IMR-90 (cell line): ENCODE measurements at regions not wholly inside any gene's neighbourhood (a gene's known extent, or its start where the extent isn't known, plus 50 kb on each side); places are given as distances from the start of the nearest gene placed in this dataset.

Experiments
- ATAC-seq: fragments of 200-7000 bp; cut with Tn5 transposase; 2 replicates; pipeline ENCODE4 v1.9.1; 2020; ENCODE audit warnings: low read depth, mild to moderate bottlenecking, moderate library complexity
- BruUV-seq: library from RNA; stranded (reverse); fragments of 400-500 nt; replicated peaks from 2 replicates; lab custom pipeline; 2021; lab: Mats Ljungman, UMichigan
- CTCF ChIA-PET: fragments of 300-600 bp; formaldehyde crosslinking; extraction: SDS; loops from one replicate; lab custom pipeline; 2021; ENCODE audit warnings: antibody characterized with exemption; lab: Yijun Ruan, JAX
- POLR2A ChIA-PET: fragments of 300-600 bp; sonication (Branson Sonifier 250); formaldehyde crosslinking; loops from one replicate; lab custom pipeline; 2022; ENCODE audit warnings: antibody characterized with exemption; ENCODE audit not compliant: unreplicated experiment; lab: Charles Lee
- DNase-seq: peaks from one replicate; pipeline ENCODE4 v3.0.0; 2013
- H2AFZ ChIP-seq: replicated peaks from 2 replicates; pipeline ENCODE3; 2013; ENCODE audit warnings: low read length, mild to moderate bottlenecking; ENCODE audit not compliant: poor library complexity
- H2AK5ac ChIP-seq: 2 replicates; pipeline ENCODE4 v1.6.1; 2013; ENCODE audit warnings: low read depth, low read length, inconsistent platforms
- H2AK9ac ChIP-seq: replicated peaks from 2 replicates; pipeline ENCODE3; 2013; ENCODE audit warnings: mild to moderate bottlenecking, low read depth, low read length, moderate library complexity; ENCODE audit not compliant: poor library complexity
- H2BK120ac ChIP-seq: 2 replicates; pipeline ENCODE4 v1.6.1; 2013; ENCODE audit warnings: low read depth, low read length, inconsistent platforms
- H2BK15ac ChIP-seq: 3 replicates; pipeline ENCODE4 v1.6.1; 2013; ENCODE audit warnings: low read depth, low read length, inconsistent platforms
- H2BK20ac ChIP-seq: 2 replicates; pipeline ENCODE4 v1.6.1; 2013; ENCODE audit warnings: low read depth, mild to moderate bottlenecking, inconsistent platforms, low read length, moderate library complexity
- H2BK5ac ChIP-seq: 2 replicates; pipeline ENCODE4 v1.6.1; 2013; ENCODE audit warnings: mild to moderate bottlenecking, low read depth, low read length, inconsistent platforms; ENCODE audit not compliant: poor library complexity, severe bottlenecking
- H3K14ac ChIP-seq: replicated peaks from 2 replicates; pipeline ENCODE4 v1.6.1; 2013; ENCODE audit warnings: low read depth, low read length, inconsistent platforms
- H3K18ac ChIP-seq: 2 replicates; pipeline ENCODE4 v1.6.1; 2013; ENCODE audit warnings: low read depth, low read length, control low read depth
- H3K23ac ChIP-seq: 2 replicates; pipeline ENCODE4 v1.6.1; 2013; ENCODE audit warnings: low read depth, low read length, inconsistent platforms
- H3K27ac ChIP-seq: 2 replicates; pipeline ENCODE4 v1.5.1; 2013; ENCODE audit warnings: mild to moderate bottlenecking, control low read depth, low read length; ENCODE audit not compliant: insufficient read depth
- H3K27me3 ChIP-seq: 2 replicates; pipeline ENCODE4 v1.6.1; 2013; ENCODE audit warnings: low read length; ENCODE audit not compliant: control insufficient read depth, insufficient read depth
- H3K36me3 ChIP-seq: 2 replicates; pipeline ENCODE4 v1.6.1; 2013; ENCODE audit warnings: low read length, mixed read lengths; ENCODE audit not compliant: control insufficient read depth, insufficient read depth
- H3K4ac ChIP-seq: 2 replicates; pipeline ENCODE4 v1.6.1; 2013; ENCODE audit warnings: low read depth, low read length, inconsistent platforms
- H3K4me1 ChIP-seq: 2 replicates; pipeline ENCODE4 v1.6.1; 2013; ENCODE audit warnings: low read length, mixed read lengths; ENCODE audit not compliant: control insufficient read depth, insufficient read depth
- H3K4me2 ChIP-seq: 2 replicates; pipeline ENCODE4 v1.6.1; 2013; ENCODE audit warnings: low read depth, mild to moderate bottlenecking, control low read depth, low read length, moderate library complexity
- H3K4me3 ChIP-seq: 2 replicates; pipeline ENCODE4 v1.5.1; 2013; ENCODE audit warnings: low read depth, mild to moderate bottlenecking, control low read depth, low read length, moderate library complexity; ENCODE audit not compliant: insufficient read depth
- H3K56ac ChIP-seq: 2 replicates; pipeline ENCODE4 v1.6.1; 2013; ENCODE audit warnings: low read length, inconsistent platforms; ENCODE audit not compliant: insufficient read depth; ENCODE audit errors: extremely low read depth
- H3K79me1 ChIP-seq, 2 experiments: 2 replicates each; pipeline ENCODE4 v1.6.1; 2013; ENCODE audit warnings: low read length in 2 of 2, inconsistent platforms in 1 of 2, low read depth in 1 of 2
- H3K9ac ChIP-seq: 2 replicates; pipeline ENCODE4 v1.6.1; 2013; ENCODE audit warnings: low read depth, low read length, control low read depth
- H3K9me1 ChIP-seq: 2 replicates; pipeline ENCODE4 v1.6.1; 2013; ENCODE audit warnings: low read length, inconsistent platforms; ENCODE audit not compliant: insufficient read depth
- H3K9me3 ChIP-seq: 2 replicates; pipeline ENCODE4 v1.6.1; 2013; ENCODE audit warnings: low read length; ENCODE audit not compliant: control insufficient read depth, insufficient read depth
- H4K20me1 ChIP-seq: 2 replicates; pipeline ENCODE4 v1.6.1; 2013; ENCODE audit warnings: low read length, inconsistent platforms; ENCODE audit not compliant: insufficient read depth
- H4K5ac ChIP-seq: 2 replicates; pipeline ENCODE4 v1.6.1; 2013; ENCODE audit warnings: mild to moderate bottlenecking, low read depth, low read length, control low read depth
- H4K8ac ChIP-seq, 2 experiments: 2 replicates each; pipeline ENCODE4 v1.6.1; 2013; ENCODE audit warnings: low read depth in 2 of 2, low read length in 2 of 2, control low read depth in 1 of 2, inconsistent platforms in 1 of 2
- H4K91ac ChIP-seq: 2 replicates; pipeline ENCODE4 v1.6.1; 2013; ENCODE audit warnings: low read depth, low read length, inconsistent platforms; ENCODE audit not compliant: insufficient read depth
- NFE2L2 ChIP-seq: fragments of 150-350 bp; IDR thresholded peaks from 2 replicates; pipeline ENCODE4 v1.6.1; 2016; ENCODE audit warnings: low read depth, mild to moderate bottlenecking, low read length
- WGBS, 2 experiments: methylation state at CpG; one replicate each; pipeline versions ENCODE4 v1.1.5 to v1.1.7; 2013; ENCODE audit warnings: missing lambda C conversion rate in 2 of 2; ENCODE audit not compliant: insufficient read length in 1 of 2; ENCODE audit errors: extremely low coverage in 2 of 2; 5-methylcytosine and 5-hydroxymethylcytosine counted together
- dilution Hi-C: fragments of 300-500 bp; cut with HindIII; formaldehyde crosslinking; loops from one replicate; pipeline ENCODE4 v1.14.3; 2018; ENCODE audit warnings: low sequenced_read_pairs; ENCODE audit not compliant: unreplicated experiment
- in situ Hi-C: fragments of 300-500 bp; cut with MboI; formaldehyde crosslinking; loops from 3 replicates; pipeline ENCODE4 v1.14.3; 2019; ENCODE audit warnings: low sequenced_read_pairs, inconsistent platforms, mixed read lengths
- intact Hi-C: fragments of 100-400 bp; cut with micrococcal nuclease; formaldehyde crosslinking; loops from 2 replicates; pipeline ENCODE4 v1.10.0; 2022
- TF ChIP-seq, protein P1 (sequence below): conservative IDR thresholded peaks from 2 replicates; pipeline ENCODE4 v1.5.1; 2012; ENCODE audit warnings: mild to moderate bottlenecking, low read depth, low read length, improper control_type of control experiment

DNA sequence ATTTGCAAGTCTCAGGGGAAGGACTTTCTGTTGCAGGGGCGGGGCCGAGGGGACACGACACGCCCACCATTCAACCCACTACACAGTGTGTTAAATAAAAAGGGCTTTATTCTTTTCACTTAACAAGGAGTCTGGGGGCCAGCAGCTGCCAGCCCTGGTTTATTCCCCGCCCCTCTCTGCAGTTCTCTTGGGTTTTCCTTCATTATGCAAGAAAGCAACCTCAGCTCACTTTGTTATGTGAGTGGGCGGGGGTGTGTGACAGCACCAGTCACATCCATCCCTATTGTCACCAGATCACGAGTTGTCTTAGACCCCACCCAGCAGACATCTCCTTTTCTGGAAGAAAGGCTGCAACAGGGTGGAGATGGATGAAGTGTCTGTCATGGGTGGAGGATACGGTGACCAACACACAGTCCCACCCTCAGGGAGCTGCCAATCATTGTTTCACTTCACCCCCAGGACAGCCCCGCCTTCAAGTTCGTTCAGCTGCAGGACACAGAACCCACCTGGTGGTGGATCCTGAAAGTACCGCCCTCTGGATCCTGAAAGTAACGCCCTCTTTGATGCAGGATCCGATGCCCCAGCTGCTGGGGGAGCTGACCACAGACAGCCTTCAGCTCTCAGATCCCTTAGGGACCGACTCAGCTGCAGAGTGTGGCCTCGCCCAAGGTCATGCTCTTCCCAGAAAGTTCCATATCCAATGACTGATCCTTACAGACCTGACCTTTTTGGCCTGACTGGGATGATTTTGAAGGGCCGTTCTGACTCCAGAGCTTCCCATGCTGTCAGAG, 79.6 kb downstream of the SMIM20 start:
- Histone ChIP-seq H2AK5ac (peak overlapping the region; percentile 35; the same call in 1 of the 2 replicates), H3K18ac (no peak overlapping the region), H3K27ac (no peak overlapping the region), H2BK20ac (no peak overlapping the region), H3K4me1 (0 out of 2 replicates have a peak, but pooled peaks cover 2% of the 10 kb centered on the region), H2AK9ac (no peak overlapping the region), H3K36me3 (no peaks in the 10 kb centered on the region), H4K20me1 (no peaks in the 10 kb centered on the region), H2BK15ac (no peak overlapping the region), H3K56ac (no peak overlapping the region), H2BK5ac (no peak overlapping the region), H3K9me3 (no peaks in the 10 kb centered on the region), H3K79me1 (no peaks in the 10 kb centered on the region), H4K8ac (no peak overlapping the region), H4K5ac (no peak overlapping the region), H3K9ac (no peak overlapping the region), H2BK120ac (no peak overlapping the region; the same call in 1 of the 2 replicates), H2AFZ (peak overlapping the region; percentile 34), H3K9me1 (no peaks in the 10 kb centered on the region), H4K91ac (no peak overlapping the region), H3K4ac (no peak overlapping the region), H3K23ac (no peak overlapping the region), H3K4me3 (no peak overlapping the region), H3K4me2 (no peak overlapping the region), H3K14ac (no peak overlapping the region; the same call in 1 of the 2 replicates), H3K27me3 (no peaks in the 10 kb centered on the region)
- 78% methylated on average over 6 of the region's 16 CpGs; no CpG with 5 or more reads in 1 of the 2 experiments for WGBS, 2 experiments
- no peak for TF ChIP-seq NFE2L2
- TF ChIP-seq, protein P1, sequence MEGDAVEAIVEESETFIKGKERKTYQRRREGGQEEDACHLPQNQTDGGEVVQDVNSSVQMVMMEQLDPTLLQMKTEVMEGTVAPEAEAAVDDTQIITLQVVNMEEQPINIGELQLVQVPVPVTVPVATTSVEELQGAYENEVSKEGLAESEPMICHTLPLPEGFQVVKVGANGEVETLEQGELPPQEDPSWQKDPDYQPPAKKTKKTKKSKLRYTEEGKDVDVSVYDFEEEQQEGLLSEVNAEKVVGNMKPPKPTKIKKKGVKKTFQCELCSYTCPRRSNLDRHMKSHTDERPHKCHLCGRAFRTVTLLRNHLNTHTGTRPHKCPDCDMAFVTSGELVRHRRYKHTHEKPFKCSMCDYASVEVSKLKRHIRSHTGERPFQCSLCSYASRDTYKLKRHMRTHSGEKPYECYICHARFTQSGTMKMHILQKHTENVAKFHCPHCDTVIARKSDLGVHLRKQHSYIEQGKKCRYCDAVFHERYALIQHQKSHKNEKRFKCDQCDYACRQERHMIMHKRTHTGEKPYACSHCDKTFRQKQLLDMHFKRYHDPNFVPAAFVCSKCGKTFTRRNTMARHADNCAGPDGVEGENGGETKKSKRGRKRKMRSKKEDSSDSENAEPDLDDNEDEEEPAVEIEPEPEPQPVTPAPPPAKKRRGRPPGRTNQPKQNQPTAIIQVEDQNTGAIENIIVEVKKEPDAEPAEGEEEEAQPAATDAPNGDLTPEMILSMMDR: 0 out of 2 replicates have a peak, but pooled peaks have one; percentile 8
- no peak for ATAC-seq
- DNase-seq: no peak
- CTCF ChIA-PET: interaction anchor here (0.6 kb wide), 1 partner anchor 293 kb away, joined by 3 read pairs; no protein-coding TSS in a partner anchor
- BruUV-seq: no TSS peak
- POLR2A ChIA-PET: no interaction called here
- dilution Hi-C loops: no loop called here
- intact Hi-C loops: no loop called here
- in situ Hi-C loops: loop anchor here (5.0 to 25.0 kb wide), 2 partner anchors 414 to 1019 kb away; no protein-coding TSS in a partner anchor
